Kidney tubule cell (primary cell): ENCODE measurements at regions not wholly inside any gene's neighbourhood (a gene's known extent, or its start where the extent isn't known, plus 50 kb on each side); places are given as distances from the start of the nearest gene placed in this dataset.
"Not testable (repeated sequence)": the region's sequence is repeated elsewhere in the genome, so short reads cannot be mapped to it uniquely, and the experiment has no call there.

Source experiments
- DNase-seq: peaks from one replicate; pipeline ENCODE4 v3.0.0-alpha.2; 2018; ENCODE audit warnings: low spot score

GRCh38 chr2:204361738-204362137 is 183.5 kb upstream of the PARD3B start:
- no peak for DNase-seq

- DNase-seq, result no peak
Observed at GRCh38 chr2:204362581-204362980, 182.7 kb upstream of the PARD3B start.

GRCh38 chr2:204363513-204363912 is 181.8 kb upstream of the PARD3B start:
- no peak for DNase-seq

GRCh38 chr2:204364860-204365535 is 180.3 kb upstream of the PARD3B start:
- no peak for DNase-seq

- no peak for DNase-seq
Observed at GRCh38 chr2:204365811-204366210, 179.5 kb upstream of the PARD3B start.

- DNase-seq, result no peak
Observed at GRCh38 chr2:204367466-204367865, 177.8 kb upstream of the PARD3B start.

- no peak for DNase-seq
Observed at GRCh38 chr2:204370172-204370718, 175.0 kb upstream of the PARD3B start.

- DNase-seq, result no peak
Observed at GRCh38 chr2:204373942-204374341, 171.3 kb upstream of the PARD3B start.

- DNase-seq, result no peak
Observed at GRCh38 chr2:204380141-204380881, 165.0 kb upstream of the PARD3B start.

GRCh38 chr2:204386668-204387067 is 158.6 kb upstream of the PARD3B start:
- DNase-seq, result no peak

- DNase-seq, result no peak
Observed at GRCh38 chr2:204389120-204389519, 156.2 kb upstream of the PARD3B start.

- no peak for DNase-seq
Observed at GRCh38 chr2:204389856-204390255, 155.4 kb upstream of the PARD3B start.

GRCh38 chr2:204395539-204395938 is 149.7 kb upstream of the PARD3B start:
- no peak for DNase-seq

- DNase-seq, result no peak
Observed at GRCh38 chr2:204401114-204401513, 144.2 kb upstream of the PARD3B start.

GRCh38 chr2:204407204-204408014 is 137.9 kb upstream of the PARD3B start:
- peak; percentile 42 for DNase-seq

GRCh38 chr2:204412782-204413181 is 132.5 kb upstream of the PARD3B start:
- DNase-seq, result not testable (repeated sequence)

GRCh38 chr2:204415406-204416181 is 129.7 kb upstream of the PARD3B start:
- no peak for DNase-seq

GRCh38 chr2:204416236-204416635 is 129.0 kb upstream of the PARD3B start:
- DNase-seq, result no peak

GRCh38 chr2:204425821-204426220 is 119.5 kb upstream of the PARD3B start:
- no peak for DNase-seq

GRCh38 chr2:204428675-204429074 is 116.6 kb upstream of the PARD3B start:
- no peak for DNase-seq

GRCh38 chr2:204431529-204431928 is 113.7 kb upstream of the PARD3B start:
- DNase-seq, result no peak

GRCh38 chr2:204432196-204432595 is 113.1 kb upstream of the PARD3B start:
- DNase-seq, result no peak
